HG02973 (cell line): ENCODE measurements at regions not wholly inside any gene's neighbourhood (a gene's known extent, or its start where the extent isn't known, plus 50 kb on each side); places are given as distances from the start of the nearest gene placed in this dataset.
"Not testable (repeated sequence)": the region's sequence is repeated elsewhere in the genome, so short reads cannot be mapped to it uniquely, and the experiment has no call there.

ENCODE experiments used
- ATAC-seq: cut with Tn5 transposase; IDR thresholded peaks from one replicate; pipeline ENCODE4 v1.9.1; 2021; ENCODE audit warnings: moderate library complexity; ENCODE audit not compliant: unreplicated experiment

- no peak for ATAC-seq
Measured at GRCh38 chr4:159780196-159780922, 677.5 kb downstream of the RAPGEF2 start.

DNA sequence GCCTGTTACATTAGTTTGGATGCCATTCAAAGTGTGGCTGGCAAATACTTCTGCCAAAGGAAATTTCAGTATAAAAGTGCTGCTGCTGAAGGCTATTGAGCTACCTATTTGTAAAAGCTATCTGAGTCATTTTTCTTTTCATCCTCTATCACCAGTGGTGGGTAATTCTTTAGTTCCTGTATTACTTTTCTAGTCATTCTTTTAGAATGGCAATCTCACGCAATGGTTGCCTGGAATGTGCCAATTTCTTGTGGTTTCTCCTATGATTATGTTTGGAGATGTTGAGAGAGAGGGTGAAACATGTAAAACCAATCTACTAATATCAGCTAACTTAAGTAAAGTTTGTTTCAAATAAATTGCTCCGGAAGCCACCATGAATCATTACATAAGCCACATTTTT is 685.0 kb downstream of the RAPGEF2 start:
- no peak for ATAC-seq

GRCh38 chr4:159791334-159791733 is 688.5 kb downstream of the RAPGEF2 start:
- no peak for ATAC-seq

GRCh38 chr4:159804592-159804991 is 701.7 kb downstream of the RAPGEF2 start:
- not testable (repeated sequence) for ATAC-seq

DNA sequence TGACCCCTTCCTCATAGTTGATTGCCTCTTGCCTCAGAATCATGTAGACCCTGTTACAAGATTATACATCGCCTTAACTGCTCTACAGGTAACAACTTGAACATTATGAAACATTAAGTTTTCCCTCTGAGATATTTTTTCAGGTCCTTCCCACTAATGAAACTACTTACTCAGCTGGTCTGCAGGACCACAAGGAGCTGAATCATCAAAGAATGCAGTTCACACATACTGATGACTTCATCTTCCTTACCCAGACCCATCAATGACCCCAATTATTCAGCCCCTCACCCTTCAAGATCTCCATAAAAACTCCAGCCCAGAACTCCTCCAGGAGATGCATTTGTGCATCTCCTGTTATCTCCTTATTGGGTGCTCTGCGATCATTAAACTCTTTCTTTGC is 720.9 kb downstream of the RAPGEF2 start:
- no peak for ATAC-seq

DNA sequence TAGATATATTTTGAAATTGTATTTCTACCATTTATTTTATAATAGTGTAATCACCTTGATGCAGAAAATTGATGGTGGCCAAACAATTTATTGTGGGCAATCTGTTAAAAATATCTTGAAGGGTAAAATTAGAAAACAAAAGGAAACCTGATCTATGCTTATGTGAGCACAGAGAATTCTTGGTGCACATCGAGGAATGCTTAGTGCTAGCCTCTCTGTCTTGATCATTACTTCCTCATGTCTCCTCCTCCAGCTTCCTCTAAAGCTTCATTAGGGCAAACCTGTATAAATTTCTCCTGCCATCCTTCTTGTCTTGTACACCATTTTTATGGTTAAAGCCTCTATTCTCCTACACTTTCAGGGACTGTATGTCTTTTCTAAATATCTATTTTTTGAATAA is 725.8 kb downstream of the RAPGEF2 start:
- no peak for ATAC-seq

DNA sequence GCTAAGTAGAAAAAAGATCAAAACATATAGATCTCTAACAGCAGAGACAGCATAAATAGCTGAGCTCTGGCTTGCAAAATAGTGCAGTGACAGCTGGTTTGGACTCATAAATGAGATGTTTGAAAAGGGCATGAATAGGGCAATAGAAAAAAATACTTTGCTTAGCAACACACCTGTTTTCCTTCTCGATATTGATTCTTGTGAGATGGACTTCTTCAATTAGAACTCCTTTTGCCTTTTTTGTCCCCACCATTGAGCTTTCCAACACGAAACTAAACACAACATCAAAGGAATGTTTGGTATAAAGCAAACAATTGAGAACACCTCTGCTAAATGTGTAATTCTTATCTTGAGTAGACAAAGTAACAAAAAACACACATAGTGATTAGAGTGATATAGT is 726.3 kb downstream of the RAPGEF2 start:
- ATAC-seq, result no peak

- ATAC-seq, result no peak
Measured at GRCh38 chr4:159837071-159837470, 734.2 kb downstream of the RAPGEF2 start.

- ATAC-seq, result no peak
Measured at GRCh38 chr4:159855731-159856130, 752.9 kb downstream of the RAPGEF2 start.

DNA sequence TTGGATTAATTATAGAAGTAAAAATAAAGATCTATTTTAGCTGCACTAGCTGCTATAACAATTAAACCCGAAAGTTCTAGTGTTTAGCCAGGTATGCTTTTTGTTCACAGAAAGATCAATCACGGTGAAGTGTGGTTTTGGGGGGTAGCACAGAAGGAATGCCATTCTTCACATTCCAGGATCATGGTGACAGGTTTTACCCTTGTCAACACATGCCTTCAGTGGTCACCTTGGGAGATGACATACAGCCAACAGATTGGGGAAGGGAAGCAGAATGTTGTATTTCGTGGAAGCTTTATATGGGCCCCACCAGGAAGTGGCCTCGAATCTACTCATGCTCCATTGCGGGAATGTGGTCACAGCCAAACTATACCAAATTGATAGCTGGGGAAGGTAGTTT is 753.6 kb downstream of the RAPGEF2 start:
- ATAC-seq, result no peak

DNA sequence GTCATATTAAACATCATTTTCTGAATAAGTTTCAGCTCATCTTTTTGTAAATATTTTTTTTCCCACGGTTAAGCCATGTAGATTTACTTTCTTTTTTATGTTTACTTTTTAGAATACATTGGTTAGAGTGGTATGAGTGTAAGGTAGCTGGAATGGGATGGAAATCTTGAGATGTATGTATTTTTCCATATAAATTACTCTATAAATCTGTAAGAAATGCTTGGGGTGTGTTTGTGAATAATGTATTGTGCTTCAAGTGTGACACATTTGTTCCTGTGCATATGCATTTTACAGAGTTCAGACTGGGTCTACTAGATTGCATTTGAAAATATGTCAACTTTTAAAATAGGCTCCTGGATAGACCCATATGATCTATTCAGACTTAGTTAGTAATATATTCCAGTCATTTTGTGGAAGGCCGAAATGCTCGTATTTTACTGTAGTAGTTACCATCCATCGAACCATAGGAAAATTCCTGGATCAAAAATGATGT is 756.8 kb downstream of the RAPGEF2 start:
- ATAC-seq, result no peak

DNA sequence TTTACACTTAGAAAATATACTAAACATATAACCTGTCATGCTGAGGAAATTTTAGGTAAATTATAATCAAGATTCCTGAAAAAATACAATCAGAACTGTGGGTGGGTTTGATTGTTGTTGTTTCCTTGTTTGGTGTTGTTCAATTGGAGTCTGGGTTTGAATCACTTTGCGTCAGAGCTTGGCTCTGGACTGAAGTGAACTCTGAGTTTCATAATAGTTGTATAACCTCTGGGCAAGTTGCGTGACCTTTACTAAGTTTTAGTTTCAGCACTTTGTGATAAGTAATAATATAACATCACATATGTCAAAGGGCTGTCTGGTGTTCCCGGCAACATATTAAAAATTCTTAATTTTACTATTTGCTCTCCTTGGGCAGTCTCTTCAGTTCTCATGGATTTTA is 758.1 kb downstream of the RAPGEF2 start:
- no peak for ATAC-seq

GRCh38 chr4:159864337-159864736 is 761.5 kb downstream of the RAPGEF2 start:
- no peak for ATAC-seq

DNA sequence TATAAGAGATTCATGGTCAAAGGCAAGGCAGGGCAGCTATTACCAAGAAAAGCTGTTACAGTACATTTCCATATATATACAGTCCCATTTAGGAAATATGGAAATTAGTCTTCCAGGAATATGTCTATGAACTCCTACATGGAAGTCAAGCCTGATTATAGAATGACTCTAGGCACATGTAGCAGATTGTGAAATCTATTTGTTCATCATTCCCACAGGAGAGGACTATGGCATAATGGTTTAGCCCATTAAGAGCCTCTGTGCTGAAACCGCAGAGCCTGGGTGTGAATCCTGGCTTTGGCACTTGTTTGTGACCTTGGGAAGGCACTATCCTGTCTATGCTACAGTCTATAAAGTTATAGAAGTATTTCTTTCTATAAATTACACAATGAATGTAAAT is 764.8 kb downstream of the RAPGEF2 start:
- no peak for ATAC-seq

GRCh38 chr4:159868936-159869335 is 766.1 kb downstream of the RAPGEF2 start:
- ATAC-seq, result not testable (repeated sequence)

GRCh38 chr4:159871141-159871540 is 768.3 kb downstream of the RAPGEF2 start:
- no peak for ATAC-seq

GRCh38 chr4:159881158-159881557 is 778.3 kb downstream of the RAPGEF2 start:
- ATAC-seq, result no peak

GRCh38 chr4:159884989-159885388 is 782.1 kb downstream of the RAPGEF2 start:
- no peak for ATAC-seq

DNA sequence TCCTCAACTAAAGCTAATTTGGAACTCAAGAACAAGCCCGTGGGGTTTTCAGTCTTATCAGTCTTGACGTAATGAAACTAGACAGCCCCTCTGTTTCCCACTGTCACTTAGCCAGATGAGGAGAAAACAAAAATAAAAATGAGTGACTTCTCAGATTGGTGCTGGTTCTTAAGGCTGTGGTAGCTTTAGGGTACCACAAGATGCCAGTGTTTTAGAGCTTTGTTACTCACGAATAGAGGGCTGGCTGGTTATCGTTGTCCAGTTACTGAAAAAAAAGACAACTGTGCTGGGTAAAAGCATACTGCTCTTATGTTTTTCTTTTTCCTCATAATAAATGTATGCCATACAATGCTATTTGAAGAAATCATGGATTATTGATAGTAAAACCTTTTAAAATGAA is 796.7 kb downstream of the RAPGEF2 start:
- no peak for ATAC-seq

- ATAC-seq, result no peak
Measured at GRCh38 chr4:159900562-159900961, 797.7 kb downstream of the RAPGEF2 start.

- no peak for ATAC-seq
Measured at GRCh38 chr4:159902648-159903047, 799.8 kb downstream of the RAPGEF2 start.

GRCh38 chr4:159904906-159905305 is 802.0 kb downstream of the RAPGEF2 start:
- no peak for ATAC-seq

DNA sequence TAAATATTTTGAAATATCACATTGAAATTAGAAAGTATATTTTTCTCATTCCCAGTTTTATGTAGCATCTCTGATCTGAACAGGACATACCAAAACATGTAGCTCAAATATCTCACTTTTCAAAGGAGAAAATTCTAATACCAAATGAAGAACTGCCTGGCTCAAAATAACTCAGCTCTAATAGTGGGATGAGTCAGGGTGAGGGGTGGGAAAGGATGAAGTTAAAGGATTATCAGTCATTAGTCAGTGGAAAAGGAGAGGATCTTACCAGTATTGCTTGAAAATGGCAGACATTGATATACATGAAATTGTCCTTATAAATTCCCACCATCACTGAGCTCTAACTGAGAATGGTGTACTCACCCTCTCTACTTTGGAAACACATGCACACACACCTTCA is 803.2 kb downstream of the RAPGEF2 start:
- ATAC-seq, result no peak
